HL-60 (cell line): ENCODE measurements at regions not wholly inside any gene's neighbourhood (a gene's known extent, or its start where the extent isn't known, plus 50 kb on each side); places are given as distances from the start of the nearest gene placed in this dataset.
A peak's percentile ranks its signal among the peaks of the same experiment; 100 is the strongest.

Experiments used
- DNase-seq, 2 experiments: peaks; one replicate each; pipeline ENCODE4 v3.0.0-alpha.2; 2010 to 2020; ENCODE audit warnings: low read depth in 1 of 2, low spot score in 1 of 2
- H3K27ac ChIP-seq: fragments of 250-450 bp; sonication (Bioruptor Pico); replicated peaks from 2 replicates; pipeline ENCODE4 v1.5.1; 2020; ENCODE audit warnings: mild to moderate bottlenecking, moderate library complexity
- H3K27me3 ChIP-seq: fragments of 250-450 bp; sonication (Bioruptor Pico); 2 replicates; pipeline ENCODE4 v1.5.1; 2021; ENCODE audit warnings: mild to moderate bottlenecking, moderate library complexity; ENCODE audit not compliant: insufficient read depth, poor library complexity, severe bottlenecking
- H3K4me3 ChIP-seq: replicated peaks from 2 replicates; pipeline ENCODE4 v1.5.1; 2011; ENCODE audit warnings: mild to moderate bottlenecking, control low read depth, low read length; ENCODE audit not compliant: insufficient read depth
- CTCF ChIP-seq: IDR thresholded peaks from one replicate; pipeline ENCODE4 v1.5.1; 2011; ENCODE audit warnings: low read length, control low read depth, inconsistent platforms; ENCODE audit not compliant: insufficient read depth
- GABPA ChIP-seq: IDR thresholded peaks from 2 replicates; pipeline ENCODE4 v1.6.1; 2012; ENCODE audit warnings: low read depth
- POLR2AphosphoS5 ChIP-seq: IDR thresholded peaks from 2 replicates; pipeline ENCODE4 v1.6.1; 2012; ENCODE audit warnings: low read depth
- SPI1 ChIP-seq: IDR thresholded peaks from 2 replicates; pipeline ENCODE4 v1.6.1; 2012; ENCODE audit warnings: low read depth, mild to moderate bottlenecking, borderline replicate concordance
- TF ChIP-seq, protein P1 (sequence below): IDR thresholded peaks from 2 replicates; pipeline ENCODE4 v1.6.1; 2012; ENCODE audit warnings: low read depth; ENCODE audit not compliant: insufficient replicate concordance

GRCh38 chr4:138871555-138871875 lies 144.1 kb upstream of the NOCT start:
- no peak overlapping the region for H3K4me3 ChIP-seq
- DNase-seq: no peak
- TF ChIP-seq, protein P1, sequence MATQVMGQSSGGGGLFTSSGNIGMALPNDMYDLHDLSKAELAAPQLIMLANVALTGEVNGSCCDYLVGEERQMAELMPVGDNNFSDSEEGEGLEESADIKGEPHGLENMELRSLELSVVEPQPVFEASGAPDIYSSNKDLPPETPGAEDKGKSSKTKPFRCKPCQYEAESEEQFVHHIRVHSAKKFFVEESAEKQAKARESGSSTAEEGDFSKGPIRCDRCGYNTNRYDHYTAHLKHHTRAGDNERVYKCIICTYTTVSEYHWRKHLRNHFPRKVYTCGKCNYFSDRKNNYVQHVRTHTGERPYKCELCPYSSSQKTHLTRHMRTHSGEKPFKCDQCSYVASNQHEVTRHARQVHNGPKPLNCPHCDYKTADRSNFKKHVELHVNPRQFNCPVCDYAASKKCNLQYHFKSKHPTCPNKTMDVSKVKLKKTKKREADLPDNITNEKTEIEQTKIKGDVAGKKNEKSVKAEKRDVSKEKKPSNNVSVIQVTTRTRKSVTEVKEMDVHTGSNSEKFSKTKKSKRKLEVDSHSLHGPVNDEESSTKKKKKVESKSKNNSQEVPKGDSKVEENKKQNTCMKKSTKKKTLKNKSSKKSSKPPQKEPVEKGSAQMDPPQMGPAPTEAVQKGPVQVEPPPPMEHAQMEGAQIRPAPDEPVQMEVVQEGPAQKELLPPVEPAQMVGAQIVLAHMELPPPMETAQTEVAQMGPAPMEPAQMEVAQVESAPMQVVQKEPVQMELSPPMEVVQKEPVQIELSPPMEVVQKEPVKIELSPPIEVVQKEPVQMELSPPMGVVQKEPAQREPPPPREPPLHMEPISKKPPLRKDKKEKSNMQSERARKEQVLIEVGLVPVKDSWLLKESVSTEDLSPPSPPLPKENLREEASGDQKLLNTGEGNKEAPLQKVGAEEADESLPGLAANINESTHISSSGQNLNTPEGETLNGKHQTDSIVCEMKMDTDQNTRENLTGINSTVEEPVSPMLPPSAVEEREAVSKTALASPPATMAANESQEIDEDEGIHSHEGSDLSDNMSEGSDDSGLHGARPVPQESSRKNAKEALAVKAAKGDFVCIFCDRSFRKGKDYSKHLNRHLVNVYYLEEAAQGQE: no peak
- TF ChIP-seq POLR2AphosphoS5 (no peak), SPI1 (no peak), CTCF (no peak), GABPA (no peak)

DNA sequence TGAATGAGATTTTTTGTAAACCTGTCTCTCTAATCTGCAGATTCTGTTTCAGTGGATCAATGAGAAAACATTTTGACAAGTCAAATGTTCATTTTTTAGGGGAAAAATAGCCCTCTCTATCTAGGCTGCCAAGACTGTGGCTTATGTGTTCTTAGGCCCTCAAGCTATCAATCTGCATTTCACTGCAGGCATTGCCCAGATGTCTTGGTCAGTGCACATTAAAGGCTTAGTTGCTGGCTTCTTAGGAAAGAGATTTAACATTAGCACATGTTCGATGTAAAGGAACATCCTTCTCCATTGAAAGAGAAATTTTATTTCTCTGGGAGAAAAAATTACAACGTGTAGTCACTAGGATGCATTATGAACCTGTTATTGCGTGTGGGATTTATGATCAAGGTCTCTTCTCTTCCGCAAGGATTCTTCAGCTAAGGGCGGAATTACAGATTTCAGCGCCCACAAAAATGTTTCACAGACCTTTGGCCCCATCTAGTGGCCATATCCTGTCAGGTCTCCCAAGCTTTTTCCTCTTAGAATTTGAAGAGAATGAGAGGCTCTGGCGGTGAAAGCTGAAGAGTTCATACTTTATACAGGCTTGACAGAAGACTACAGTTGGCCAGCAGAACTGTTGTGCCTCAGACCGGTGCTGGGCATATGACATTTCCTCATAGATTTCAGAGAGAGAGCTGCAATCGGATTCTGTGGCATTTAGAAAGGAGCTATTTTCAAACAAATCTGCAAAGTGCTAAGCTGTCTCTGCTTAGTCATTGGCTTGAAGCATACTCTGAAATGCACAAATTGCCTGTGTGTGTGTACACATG lies 144.6 kb upstream of the NOCT start:
- no peak for TF ChIP-seq POLR2AphosphoS5
- TF ChIP-seq, protein P1: no peak
- TF ChIP-seq CTCF: peak; percentile 70
- no peak for TF ChIP-seq GABPA
- TF ChIP-seq SPI1: no peak
- H3K27ac ChIP-seq: no peak overlapping the region
- H3K27me3 ChIP-seq: peaks cover 13% of the 10 kb centered on the region
- DNase-seq: peak; percentile 16 to 53
- no peak overlapping the region for H3K4me3 ChIP-seq

More at GRCh38 chr4:138871555-138871875, 144.1 kb upstream of the NOCT start:
- H3K27me3 ChIP-seq: peaks cover 9% of the 10 kb centered on the region
- H3K27ac ChIP-seq: no peak overlapping the region

- no peak overlapping the region for H3K4me3 ChIP-seq
- no peak for TF ChIP-seq POLR2AphosphoS5
- TF ChIP-seq GABPA: no peak
- TF ChIP-seq, protein P1: no peak
- no peak for TF ChIP-seq SPI1
- TF ChIP-seq CTCF: no peak
- peaks cover 16% of the 10 kb centered on the region for H3K27me3 ChIP-seq
- DNase-seq: no peak
- no peak overlapping the region for H3K27ac ChIP-seq
Observed at GRCh38 chr4:138869631-138870030, 145.9 kb upstream of the NOCT start.
